D721Med (cell line): ENCODE measurements at regions not wholly inside any gene's neighbourhood (a gene's known extent, or its start where the extent isn't known, plus 50 kb on each side); places are given as distances from the start of the nearest gene placed in this dataset.

Experiments used
- DNase-seq: peaks from one replicate; pipeline ENCODE4 v3.0.0; 2011; ENCODE audit warnings: low spot score; ENCODE audit not compliant: insufficient read length
- FAIRE-seq: peaks from 2 replicates; lab custom pipeline; 2011; peaks lifted over from hg19 to GRCh38; lab: Jason Lieb, UNC
- TF ChIP-seq, protein P1 (sequence below): IDR thresholded peaks from 2 replicates; pipeline ENCODE4 v1.5.1; 2012; ENCODE audit warnings: mild to moderate bottlenecking, control low read depth; ENCODE audit not compliant: insufficient read depth; ENCODE audit errors: missing control alignments

DNA sequence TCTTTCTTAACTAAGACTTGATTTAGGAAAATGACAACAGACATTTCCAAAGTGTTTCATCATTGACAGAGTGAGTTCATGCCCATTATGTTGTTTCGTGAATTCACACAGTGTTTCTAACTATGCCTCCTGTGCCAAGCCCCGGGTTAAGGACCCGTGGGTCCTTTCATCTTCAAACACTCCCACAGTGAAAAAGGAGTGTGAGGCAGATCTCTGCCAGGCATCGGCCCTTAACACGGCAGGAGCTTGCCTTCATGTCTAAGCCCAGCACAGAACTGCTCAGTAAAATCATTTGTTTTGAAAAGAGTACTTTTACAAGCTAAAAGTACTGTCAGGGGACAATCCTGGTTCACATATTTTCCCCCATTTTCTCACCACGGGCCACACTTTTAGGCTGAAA is 80.0 kb upstream of the FOXB1 start:
- FAIRE-seq: no peak
- no peak for DNase-seq

DNA sequence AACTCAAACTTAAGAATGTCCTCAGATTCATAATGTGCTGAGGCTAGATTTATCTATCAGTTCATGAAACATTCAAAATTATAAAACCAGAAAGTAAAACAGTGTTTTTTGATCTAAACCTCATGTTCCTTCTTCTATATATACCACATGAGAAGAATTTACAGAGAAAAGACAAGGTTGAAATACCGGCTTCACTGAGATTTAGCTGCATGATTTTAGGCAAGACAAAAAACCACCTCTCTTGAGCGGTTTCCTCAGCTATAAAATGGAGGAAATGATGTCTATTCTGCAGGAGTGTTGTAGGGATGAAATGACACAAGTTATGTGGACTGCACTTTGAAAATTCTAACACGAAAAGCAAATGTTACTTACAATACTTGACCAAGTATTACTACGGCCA is 80.6 kb upstream of the FOXB1 start:
- DNase-seq (no peak), FAIRE-seq (no peak)
- TF ChIP-seq, protein P1, sequence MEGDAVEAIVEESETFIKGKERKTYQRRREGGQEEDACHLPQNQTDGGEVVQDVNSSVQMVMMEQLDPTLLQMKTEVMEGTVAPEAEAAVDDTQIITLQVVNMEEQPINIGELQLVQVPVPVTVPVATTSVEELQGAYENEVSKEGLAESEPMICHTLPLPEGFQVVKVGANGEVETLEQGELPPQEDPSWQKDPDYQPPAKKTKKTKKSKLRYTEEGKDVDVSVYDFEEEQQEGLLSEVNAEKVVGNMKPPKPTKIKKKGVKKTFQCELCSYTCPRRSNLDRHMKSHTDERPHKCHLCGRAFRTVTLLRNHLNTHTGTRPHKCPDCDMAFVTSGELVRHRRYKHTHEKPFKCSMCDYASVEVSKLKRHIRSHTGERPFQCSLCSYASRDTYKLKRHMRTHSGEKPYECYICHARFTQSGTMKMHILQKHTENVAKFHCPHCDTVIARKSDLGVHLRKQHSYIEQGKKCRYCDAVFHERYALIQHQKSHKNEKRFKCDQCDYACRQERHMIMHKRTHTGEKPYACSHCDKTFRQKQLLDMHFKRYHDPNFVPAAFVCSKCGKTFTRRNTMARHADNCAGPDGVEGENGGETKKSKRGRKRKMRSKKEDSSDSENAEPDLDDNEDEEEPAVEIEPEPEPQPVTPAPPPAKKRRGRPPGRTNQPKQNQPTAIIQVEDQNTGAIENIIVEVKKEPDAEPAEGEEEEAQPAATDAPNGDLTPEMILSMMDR: no peak

More for the DNA sequence above, 80.0 kb upstream of the FOXB1 start:
- TF ChIP-seq, protein P1: no peak

DNA sequence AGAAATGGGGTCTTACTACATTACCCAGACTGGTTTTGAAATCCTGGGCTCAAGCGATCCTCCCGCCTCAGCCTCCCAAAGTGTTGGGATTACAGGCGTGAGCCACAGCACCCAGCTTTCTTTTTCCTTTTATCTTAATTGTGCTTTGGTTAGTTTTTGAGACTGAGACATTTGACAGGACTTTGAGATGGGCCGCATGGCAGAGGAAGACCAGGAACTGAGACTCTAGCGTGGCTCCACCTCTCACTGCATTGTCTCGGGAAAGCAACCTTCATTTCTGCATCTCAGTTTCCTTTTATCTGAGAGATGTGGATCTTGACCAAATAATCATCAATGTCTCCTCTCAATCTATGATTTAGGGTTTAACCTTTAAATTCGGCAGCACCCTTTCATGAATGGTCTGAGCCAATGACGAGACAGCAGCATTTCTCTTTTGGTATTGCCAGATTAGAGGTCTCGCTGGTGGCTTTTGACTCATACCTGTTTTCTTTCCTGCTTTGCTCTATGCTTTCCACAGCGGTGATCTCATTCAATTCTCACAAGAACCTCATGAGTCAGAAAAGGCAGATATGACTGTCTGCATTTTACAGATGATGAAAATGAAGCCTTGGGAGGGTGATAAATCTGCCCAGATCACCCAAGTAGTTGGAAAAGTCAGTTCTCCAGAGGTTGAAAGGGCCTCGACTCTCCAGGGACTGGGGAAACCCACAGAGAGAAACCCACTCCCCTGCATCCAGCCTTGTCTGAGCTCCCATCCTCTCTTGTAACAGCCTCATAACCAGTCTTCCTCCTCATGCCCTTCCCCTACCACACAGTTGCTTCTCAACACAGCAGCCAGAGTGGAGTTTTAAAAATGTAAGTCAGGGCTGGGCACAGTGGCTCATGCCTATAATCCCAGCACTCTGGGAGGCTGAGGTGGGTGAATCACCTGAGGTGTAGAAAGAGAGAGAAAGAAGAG is 84.8 kb upstream of the FOXB1 start:
- TF ChIP-seq, protein P1: no peak
- DNase-seq: no peak
- no peak for FAIRE-seq

DNA sequence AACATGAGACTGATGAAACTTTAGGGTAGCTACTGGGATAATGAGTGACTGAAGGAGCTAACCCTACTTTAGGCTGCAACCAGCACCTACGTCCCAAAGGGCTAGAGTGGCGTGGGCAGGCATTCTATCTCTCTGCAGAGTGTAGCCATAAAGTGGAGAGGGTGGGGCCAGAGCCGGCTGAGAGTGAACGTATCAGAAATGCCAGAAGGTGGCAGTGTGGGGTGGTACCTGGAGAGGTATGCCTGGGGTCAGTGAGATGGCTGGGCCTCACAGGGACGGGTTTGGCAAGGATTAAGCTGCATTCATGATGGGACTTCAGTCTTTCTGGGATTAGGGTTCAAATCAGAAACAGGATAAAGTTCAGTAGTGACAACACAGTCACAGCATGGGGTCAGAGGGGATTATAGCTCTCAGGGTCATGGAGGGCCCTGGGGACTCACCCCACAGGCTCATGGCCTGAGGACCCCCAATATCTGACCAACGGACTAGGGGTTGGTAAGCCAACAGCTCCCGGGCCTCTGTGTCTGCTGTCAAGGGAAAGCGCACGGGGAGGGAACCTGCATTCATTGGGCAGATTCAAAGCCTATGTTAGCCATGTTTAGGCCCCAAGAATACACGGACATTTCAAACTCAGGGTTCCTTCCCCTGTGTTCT is 86.5 kb upstream of the FOXB1 start:
- FAIRE-seq (no peak), DNase-seq (peak; percentile 27)
- TF ChIP-seq, protein P1: peak; percentile 43

DNA sequence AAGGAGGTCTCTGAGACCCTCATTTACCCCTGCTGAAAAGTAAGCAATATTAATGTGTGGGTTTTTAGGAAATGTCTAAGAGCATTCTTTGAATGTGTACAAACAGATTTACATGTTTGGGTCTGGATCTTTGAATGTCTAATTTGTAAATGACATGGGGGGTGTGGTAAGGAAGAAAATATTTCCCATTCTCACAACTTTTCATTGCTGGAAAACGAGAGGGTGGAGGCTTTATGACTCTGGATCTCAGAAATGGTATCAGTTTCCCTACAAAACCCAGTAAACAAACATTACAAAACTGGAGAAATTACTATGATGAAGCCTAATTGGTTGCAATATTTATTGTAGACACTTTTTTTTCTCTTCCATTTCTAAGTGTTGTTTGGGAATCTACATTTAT is 98.1 kb upstream of the FOXB1 start:
- DNase-seq (no peak), FAIRE-seq (no peak)
- TF ChIP-seq, protein P1: no peak

DNA sequence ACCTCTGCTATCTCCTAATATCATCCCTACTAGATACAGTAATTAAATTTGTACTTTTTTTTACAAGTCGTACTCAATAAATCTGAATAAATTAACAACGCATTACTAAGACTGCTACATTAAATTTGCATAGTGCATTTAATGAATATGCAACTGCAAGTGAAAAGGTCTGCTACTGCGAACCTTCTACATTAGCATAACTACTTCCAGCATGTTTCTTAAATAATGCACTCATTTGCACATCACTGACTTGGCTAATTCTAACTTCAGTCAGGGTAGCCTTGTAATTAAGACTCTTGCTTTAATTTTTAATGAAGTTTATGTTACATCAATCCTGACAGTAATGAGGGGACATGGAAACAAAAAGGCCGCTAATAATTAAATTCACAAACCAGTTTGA is 98.9 kb upstream of the FOXB1 start:
- FAIRE-seq (no peak), DNase-seq (no peak)
- TF ChIP-seq, protein P1: no peak
